ENCODE measurements at regions not wholly inside any gene's neighbourhood (a gene's known extent, or its start where the extent isn't known, plus 50 kb on each side); places are given as distances from the start of the nearest gene placed in this dataset.

- Histone ChIP-seq H3K27ac (ENCODE audit: low read depth, low read length) (no peak overlapping the region), H3K27me3 (ENCODE audit: insufficient read depth, low read length) (no peaks in the 10 kb centered on the region), H4K20me1 (ENCODE audit: insufficient read depth, low read length) (no peaks in the 10 kb centered on the region), H3K4me2 (ENCODE audit: insufficient read depth, low read length) (no peak overlapping the region), H3K79me2 (ENCODE audit: insufficient read depth, low read length) (no peaks in the 10 kb centered on the region), H3K9me3 (ENCODE audit: low read depth, low read length) (no peaks in the 10 kb centered on the region), H3K4me1 (ENCODE audit: insufficient read depth, low read length) (no peaks in the 10 kb centered on the region), H2AFZ (ENCODE audit: low read length) (no peak overlapping the region), H3K4me3 (ENCODE audit: insufficient read depth, low read length) (no peak overlapping the region), H3K36me3 (ENCODE audit: insufficient read depth, low read length) (no peaks in the 10 kb centered on the region)
- no peak for DNase-seq (ENCODE audit: insufficient read length, low spot score, missing footprints)
- no peak for TF ChIP-seq CTCF (IDR thresholded peaks at IDR 0.05; ENCODE audit: extremely low read depth, low read depth, low read length)
These were observed 593.4 kb upstream of the TUSC1 start for GRCh38 chr9:26271495-26272122.

GRCh38 chr9:26266146-26266793, 588.0 kb upstream of the TUSC1 start:
- no peak overlapping the region for H3K4me3 ChIP-seq (ENCODE audit: insufficient read depth, low read length)
- H3K36me3 ChIP-seq (ENCODE audit: insufficient read depth, low read length) = no peaks in the 10 kb centered on the region
- TF ChIP-seq CTCF (IDR thresholded peaks at IDR 0.05; ENCODE audit: extremely low read depth, low read depth, low read length) = no peak
- H4K20me1 ChIP-seq (ENCODE audit: insufficient read depth, low read length) = no peaks in the 10 kb centered on the region
- H2AFZ ChIP-seq (ENCODE audit: low read length) = no peak overlapping the region
- no peaks in the 10 kb centered on the region for H3K4me1 ChIP-seq (ENCODE audit: insufficient read depth, low read length)
- H3K9me3 ChIP-seq (ENCODE audit: low read depth, low read length) = no peaks in the 10 kb centered on the region
- no peaks in the 10 kb centered on the region for H3K79me2 ChIP-seq (ENCODE audit: insufficient read depth, low read length)
- DNase-seq (ENCODE audit: insufficient read length, low spot score, missing footprints) = no peak
- no peak overlapping the region for H3K4me2 ChIP-seq (ENCODE audit: insufficient read depth, low read length)
- no peak overlapping the region for H3K27ac ChIP-seq (ENCODE audit: low read depth, low read length)
- H3K27me3 ChIP-seq (ENCODE audit: insufficient read depth, low read length) = no peaks in the 10 kb centered on the region

- no peaks in the 10 kb centered on the region for H3K9me3 ChIP-seq (ENCODE audit: low read depth, low read length)
- no peaks in the 10 kb centered on the region for H3K36me3 ChIP-seq (ENCODE audit: insufficient read depth, low read length)
- H3K27ac ChIP-seq (ENCODE audit: low read depth, low read length) = no peak overlapping the region
- no peak overlapping the region for H3K4me3 ChIP-seq (ENCODE audit: insufficient read depth, low read length)
- H4K20me1 ChIP-seq (ENCODE audit: insufficient read depth, low read length) = no peaks in the 10 kb centered on the region
- DNase-seq (ENCODE audit: insufficient read length, low spot score, missing footprints) = no peak
- H2AFZ ChIP-seq (ENCODE audit: low read length) = no peak overlapping the region
- H3K4me2 ChIP-seq (ENCODE audit: insufficient read depth, low read length) = no peak overlapping the region
- TF ChIP-seq CTCF (IDR thresholded peaks at IDR 0.05; ENCODE audit: extremely low read depth, low read depth, low read length) = no peak
- H3K27me3 ChIP-seq (ENCODE audit: insufficient read depth, low read length) = no peaks in the 10 kb centered on the region
- H3K4me1 ChIP-seq (ENCODE audit: insufficient read depth, low read length) = no peaks in the 10 kb centered on the region
- H3K79me2 ChIP-seq (ENCODE audit: insufficient read depth, low read length) = no peaks in the 10 kb centered on the region
These were observed 586.7 kb upstream of the TUSC1 start for GRCh38 chr9:26264709-26265601.

GRCh38 chr9:26263478-26263877, 585.2 kb upstream of the TUSC1 start:
- no peaks in the 10 kb centered on the region for H3K79me2 ChIP-seq (ENCODE audit: insufficient read depth, low read length)
- TF ChIP-seq CTCF (IDR thresholded peaks at IDR 0.05; ENCODE audit: extremely low read depth, low read depth, low read length) = no peak
- H3K9me3 ChIP-seq (ENCODE audit: low read depth, low read length) = no peaks in the 10 kb centered on the region
- H3K4me2 ChIP-seq (ENCODE audit: insufficient read depth, low read length) = no peak overlapping the region
- no peak overlapping the region for H2AFZ ChIP-seq (ENCODE audit: low read length)
- no peaks in the 10 kb centered on the region for H4K20me1 ChIP-seq (ENCODE audit: insufficient read depth, low read length)
- H3K4me3 ChIP-seq (ENCODE audit: insufficient read depth, low read length) = no peak overlapping the region
- no peaks in the 10 kb centered on the region for H3K36me3 ChIP-seq (ENCODE audit: insufficient read depth, low read length)
- H3K4me1 ChIP-seq (ENCODE audit: insufficient read depth, low read length) = no peaks in the 10 kb centered on the region
- no peak for DNase-seq (ENCODE audit: insufficient read length, low spot score, missing footprints)
- H3K27me3 ChIP-seq (ENCODE audit: insufficient read depth, low read length) = no peaks in the 10 kb centered on the region
- no peak overlapping the region for H3K27ac ChIP-seq (ENCODE audit: low read depth, low read length)

Measured in osteoblast (primary cell).